IMR-90 (cell line): ENCODE measurements at regions not wholly inside any gene's neighbourhood (a gene's known extent, or its start where the extent isn't known, plus 50 kb on each side); places are given as distances from the start of the nearest gene placed in this dataset.

Experiments
- ATAC-seq: fragments of 200-7000 bp; cut with Tn5 transposase; 2 replicates; pipeline ENCODE4 v1.9.1; 2020; ENCODE audit warnings: low read depth, mild to moderate bottlenecking, moderate library complexity
- BruUV-seq: library from RNA; stranded (reverse); fragments of 400-500 nt; replicated peaks from 2 replicates; lab custom pipeline; 2021; lab: Mats Ljungman, UMichigan
- CTCF ChIA-PET: fragments of 300-600 bp; formaldehyde crosslinking; extraction: SDS; loops from one replicate; lab custom pipeline; 2021; ENCODE audit warnings: antibody characterized with exemption; lab: Yijun Ruan, JAX
- POLR2A ChIA-PET: fragments of 300-600 bp; sonication (Branson Sonifier 250); formaldehyde crosslinking; loops from one replicate; lab custom pipeline; 2022; ENCODE audit warnings: antibody characterized with exemption; ENCODE audit not compliant: unreplicated experiment; lab: Charles Lee
- DNase-seq: peaks from one replicate; pipeline ENCODE4 v3.0.0; 2013
- H2AFZ ChIP-seq: replicated peaks from 2 replicates; pipeline ENCODE3; 2013; ENCODE audit warnings: low read length, mild to moderate bottlenecking; ENCODE audit not compliant: poor library complexity
- H2AK5ac ChIP-seq: 2 replicates; pipeline ENCODE4 v1.6.1; 2013; ENCODE audit warnings: low read depth, low read length, inconsistent platforms
- H2AK9ac ChIP-seq: replicated peaks from 2 replicates; pipeline ENCODE3; 2013; ENCODE audit warnings: mild to moderate bottlenecking, low read depth, low read length, moderate library complexity; ENCODE audit not compliant: poor library complexity
- H2BK120ac ChIP-seq: 2 replicates; pipeline ENCODE4 v1.6.1; 2013; ENCODE audit warnings: low read depth, low read length, inconsistent platforms
- H2BK15ac ChIP-seq: 3 replicates; pipeline ENCODE4 v1.6.1; 2013; ENCODE audit warnings: low read depth, low read length, inconsistent platforms
- H2BK20ac ChIP-seq: 2 replicates; pipeline ENCODE4 v1.6.1; 2013; ENCODE audit warnings: low read depth, mild to moderate bottlenecking, inconsistent platforms, low read length, moderate library complexity
- H2BK5ac ChIP-seq: 2 replicates; pipeline ENCODE4 v1.6.1; 2013; ENCODE audit warnings: mild to moderate bottlenecking, low read depth, low read length, inconsistent platforms; ENCODE audit not compliant: poor library complexity, severe bottlenecking
- H3K14ac ChIP-seq: replicated peaks from 2 replicates; pipeline ENCODE4 v1.6.1; 2013; ENCODE audit warnings: low read depth, low read length, inconsistent platforms
- H3K18ac ChIP-seq: 2 replicates; pipeline ENCODE4 v1.6.1; 2013; ENCODE audit warnings: low read depth, low read length, control low read depth
- H3K23ac ChIP-seq: 2 replicates; pipeline ENCODE4 v1.6.1; 2013; ENCODE audit warnings: low read depth, low read length, inconsistent platforms
- H3K27ac ChIP-seq: 2 replicates; pipeline ENCODE4 v1.5.1; 2013; ENCODE audit warnings: mild to moderate bottlenecking, control low read depth, low read length; ENCODE audit not compliant: insufficient read depth
- H3K27me3 ChIP-seq: 2 replicates; pipeline ENCODE4 v1.6.1; 2013; ENCODE audit warnings: low read length; ENCODE audit not compliant: control insufficient read depth, insufficient read depth
- H3K36me3 ChIP-seq: 2 replicates; pipeline ENCODE4 v1.6.1; 2013; ENCODE audit warnings: low read length, mixed read lengths; ENCODE audit not compliant: control insufficient read depth, insufficient read depth
- H3K4ac ChIP-seq: 2 replicates; pipeline ENCODE4 v1.6.1; 2013; ENCODE audit warnings: low read depth, low read length, inconsistent platforms
- H3K4me1 ChIP-seq: 2 replicates; pipeline ENCODE4 v1.6.1; 2013; ENCODE audit warnings: low read length, mixed read lengths; ENCODE audit not compliant: control insufficient read depth, insufficient read depth
- H3K4me2 ChIP-seq: 2 replicates; pipeline ENCODE4 v1.6.1; 2013; ENCODE audit warnings: low read depth, mild to moderate bottlenecking, control low read depth, low read length, moderate library complexity
- H3K4me3 ChIP-seq: 2 replicates; pipeline ENCODE4 v1.5.1; 2013; ENCODE audit warnings: low read depth, mild to moderate bottlenecking, control low read depth, low read length, moderate library complexity; ENCODE audit not compliant: insufficient read depth
- H3K56ac ChIP-seq: 2 replicates; pipeline ENCODE4 v1.6.1; 2013; ENCODE audit warnings: low read length, inconsistent platforms; ENCODE audit not compliant: insufficient read depth; ENCODE audit errors: extremely low read depth
- H3K79me1 ChIP-seq, 2 experiments: 2 replicates each; pipeline ENCODE4 v1.6.1; 2013; ENCODE audit warnings: low read length in 2 of 2, inconsistent platforms in 1 of 2, low read depth in 1 of 2
- H3K9ac ChIP-seq: 2 replicates; pipeline ENCODE4 v1.6.1; 2013; ENCODE audit warnings: low read depth, low read length, control low read depth
- H3K9me1 ChIP-seq: 2 replicates; pipeline ENCODE4 v1.6.1; 2013; ENCODE audit warnings: low read length, inconsistent platforms; ENCODE audit not compliant: insufficient read depth
- H3K9me3 ChIP-seq: 2 replicates; pipeline ENCODE4 v1.6.1; 2013; ENCODE audit warnings: low read length; ENCODE audit not compliant: control insufficient read depth, insufficient read depth
- H4K20me1 ChIP-seq: 2 replicates; pipeline ENCODE4 v1.6.1; 2013; ENCODE audit warnings: low read length, inconsistent platforms; ENCODE audit not compliant: insufficient read depth
- H4K5ac ChIP-seq: 2 replicates; pipeline ENCODE4 v1.6.1; 2013; ENCODE audit warnings: mild to moderate bottlenecking, low read depth, low read length, control low read depth
- H4K8ac ChIP-seq, 2 experiments: 2 replicates each; pipeline ENCODE4 v1.6.1; 2013; ENCODE audit warnings: low read depth in 2 of 2, low read length in 2 of 2, control low read depth in 1 of 2, inconsistent platforms in 1 of 2
- H4K91ac ChIP-seq: 2 replicates; pipeline ENCODE4 v1.6.1; 2013; ENCODE audit warnings: low read depth, low read length, inconsistent platforms; ENCODE audit not compliant: insufficient read depth
- BHLHE40 ChIP-seq: fragments of 150-350 bp; IDR thresholded peaks from 2 replicates; pipeline ENCODE4 v1.6.1; 2016; ENCODE audit warnings: mild to moderate bottlenecking, low read depth, low read length
- CHD1 ChIP-seq: IDR thresholded peaks from 2 replicates; pipeline ENCODE4 v1.6.1; 2012; ENCODE audit warnings: low read depth, low read length, improper control_type of control experiment
- FOS ChIP-seq: fragments of 150-350 bp; IDR thresholded peaks from 2 replicates; pipeline ENCODE4 v1.6.1; 2016; ENCODE audit warnings: low read depth, low read length
- MAFK ChIP-seq: IDR thresholded peaks from 2 replicates; pipeline ENCODE4 v1.6.1; 2012; ENCODE audit warnings: low read depth, low read length, improper control_type of control experiment
- MXI1 ChIP-seq: IDR thresholded peaks from 2 replicates; pipeline ENCODE4 v1.6.1; 2012; ENCODE audit warnings: low read depth, mild to moderate bottlenecking, low read length, moderate library complexity, borderline replicate concordance
- POLR2A ChIP-seq: IDR thresholded peaks from 2 replicates; pipeline ENCODE4 v1.6.1; 2012; ENCODE audit warnings: mild to moderate bottlenecking, low read depth, low read length
- SMC3 ChIP-seq: fragments of 150-350 bp; IDR thresholded peaks from 2 replicates; pipeline ENCODE4 v1.6.1; 2016; ENCODE audit warnings: low read depth, mild to moderate bottlenecking, antibody characterized with exemption, low read length, moderate library complexity
- WGBS, 2 experiments: methylation state at CpG; one replicate each; pipeline versions ENCODE4 v1.1.5 to v1.1.7; 2013; ENCODE audit warnings: missing lambda C conversion rate in 2 of 2; ENCODE audit not compliant: insufficient read length in 1 of 2; ENCODE audit errors: extremely low coverage in 2 of 2; 5-methylcytosine and 5-hydroxymethylcytosine counted together
- dilution Hi-C: fragments of 300-500 bp; cut with HindIII; formaldehyde crosslinking; loops from one replicate; pipeline ENCODE4 v1.14.3; 2018; ENCODE audit warnings: low sequenced_read_pairs; ENCODE audit not compliant: unreplicated experiment
- in situ Hi-C: fragments of 300-500 bp; cut with MboI; formaldehyde crosslinking; loops from 3 replicates; pipeline ENCODE4 v1.14.3; 2019; ENCODE audit warnings: low sequenced_read_pairs, inconsistent platforms, mixed read lengths
- intact Hi-C: fragments of 100-400 bp; cut with micrococcal nuclease; formaldehyde crosslinking; loops from 2 replicates; pipeline ENCODE4 v1.10.0; 2022

DNA sequence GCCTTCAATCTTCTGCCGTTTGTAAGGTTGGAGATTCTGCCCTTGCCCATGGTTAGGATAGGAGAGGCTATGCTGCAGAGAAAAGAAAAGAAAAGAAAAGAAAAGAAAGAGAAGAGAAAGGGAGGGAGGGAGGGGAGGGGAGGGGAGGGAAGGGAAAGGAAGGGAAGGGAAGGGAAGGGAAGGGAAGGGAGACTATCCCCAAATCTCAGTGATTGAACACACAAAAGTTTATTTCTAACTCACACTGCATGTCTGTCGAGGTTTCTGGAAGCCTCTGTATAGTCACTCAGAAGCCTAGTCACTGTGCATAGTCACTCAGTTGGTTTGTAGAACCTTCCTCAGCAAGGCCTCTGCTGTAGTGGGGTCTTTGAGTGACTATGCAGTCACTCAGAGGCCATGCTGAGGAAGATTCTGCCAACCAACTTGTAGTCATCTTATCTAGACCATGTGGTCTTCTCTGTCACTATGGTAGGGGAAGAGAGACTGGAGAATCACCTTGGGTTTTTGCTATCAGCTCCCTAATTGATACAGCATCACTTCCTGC, 52.3 kb upstream of the ABCC9 start:
- dilution Hi-C loops (no loop called here), intact Hi-C loops (loop anchor here (5.0 to 10.0 kb wide), 2 partner anchors 344 to 451 kb away; no protein-coding TSS in a partner anchor)
- H3K79me1 ChIP-seq = no peaks in the 10 kb centered on the region

More for the DNA sequence above, 52.3 kb upstream of the ABCC9 start:
- Histone ChIP-seq H2AK5ac (no peak overlapping the region), H3K4me3 (no peak overlapping the region), H3K56ac (no peak overlapping the region), H3K27me3 (peaks cover 2% of the 10 kb centered on the region; the same call in 1 of the 2 replicates), H3K27ac (no peak overlapping the region), H3K4me2 (no peak overlapping the region), H2BK5ac (no peak overlapping the region), H4K20me1 (no peaks in the 10 kb centered on the region), H4K91ac (no peak overlapping the region), H4K8ac (no peak overlapping the region), H2AFZ (no peak overlapping the region), H3K18ac (no peak overlapping the region), H3K14ac (no peak overlapping the region), H2BK20ac (no peak overlapping the region), H3K4ac (no peak overlapping the region), H3K36me3 (no peaks in the 10 kb centered on the region), H3K9ac (no peak overlapping the region), H2AK9ac (no peak overlapping the region), H2BK120ac (no peak overlapping the region), H2BK15ac (no peak overlapping the region), H3K9me3 (no peaks in the 10 kb centered on the region), H3K23ac (no peak overlapping the region), H3K9me1 (no peaks in the 10 kb centered on the region), H4K5ac (no peak overlapping the region), H3K4me1 (no peaks in the 10 kb centered on the region)
- no peak for ATAC-seq
- BruUV-seq = no TSS peak
- no peak for DNase-seq
- no CpG with 5 or more reads among the region's 2 CpGs for WGBS, 2 experiments
- TF ChIP-seq POLR2A = no peak
- TF ChIP-seq MXI1 = no peak
- no peak for TF ChIP-seq MAFK
- TF ChIP-seq SMC3 = no peak
- TF ChIP-seq BHLHE40 = no peak
- TF ChIP-seq CHD1 = no peak
- no peak for TF ChIP-seq FOS
- POLR2A ChIA-PET = no interaction called here
- in situ Hi-C loops = no loop called here
- CTCF ChIA-PET = no interaction called here
